Central memory CD4-positive, alpha-beta T cell (primary cell): ENCODE measurements at regions not wholly inside any gene's neighbourhood (a gene's known extent, or its start where the extent isn't known, plus 50 kb on each side); places are given as distances from the start of the nearest gene placed in this dataset.
"Not testable (repeated sequence)": the region's sequence is repeated elsewhere in the genome, so short reads cannot be mapped to it uniquely, and the experiment has no call there.

ENCODE experiments used
- DNase-seq: peaks from one replicate; pipeline ENCODE4 v3.0.0; 2022

GRCh38 chr4:38386005-38386551 lies 277.9 kb upstream of the KLF3 start:
- no peak for DNase-seq

DNA sequence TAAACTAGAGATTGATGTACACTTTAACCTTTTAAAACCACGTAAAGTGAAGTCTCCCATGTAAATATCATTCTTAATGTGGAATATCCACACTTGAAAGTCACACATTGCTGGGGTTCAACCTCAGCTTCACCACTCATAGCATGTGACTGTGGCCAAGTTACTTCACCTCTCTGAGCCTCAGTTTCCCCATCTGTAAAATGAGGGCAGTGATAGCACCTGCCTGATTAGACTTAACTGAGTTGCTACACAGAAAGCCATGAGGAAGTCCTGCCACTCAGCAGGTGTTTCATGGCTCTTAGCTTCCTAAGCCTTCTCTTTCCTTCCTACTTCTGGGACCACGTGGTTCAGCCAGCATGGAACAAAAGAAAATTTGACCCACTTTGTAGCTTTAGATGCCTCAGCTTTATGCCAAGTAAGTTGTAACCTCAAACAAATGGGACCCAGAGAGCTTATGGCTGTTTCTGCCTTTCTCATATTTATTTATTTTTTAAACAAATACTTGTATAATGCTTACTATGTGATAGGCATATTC lies 277.3 kb upstream of the KLF3 start:
- DNase-seq: no peak

- no peak for DNase-seq
Observed at GRCh38 chr4:38387348-38387747, 276.7 kb upstream of the KLF3 start.

- DNase-seq: no peak
Observed at GRCh38 chr4:38387819-38388218, 276.2 kb upstream of the KLF3 start.

DNA sequence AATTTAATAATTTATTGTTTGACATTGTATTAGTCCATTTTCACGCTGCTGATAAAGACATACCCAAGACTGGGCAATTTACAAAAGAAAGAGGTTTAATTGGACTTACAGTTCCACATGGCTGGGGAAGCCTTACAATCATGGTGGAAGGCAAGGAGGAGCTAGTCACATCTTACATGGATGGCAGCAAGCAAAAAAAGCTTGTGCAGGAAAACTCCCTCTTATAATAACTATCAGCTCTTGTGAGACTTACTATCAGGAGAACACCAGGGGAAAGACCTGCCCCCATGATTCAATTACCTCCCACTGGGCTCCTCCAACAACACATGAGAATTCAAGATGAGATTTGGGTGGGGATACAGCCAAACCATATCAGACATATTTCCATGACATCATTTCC lies 275.1 kb upstream of the KLF3 start:
- not testable (repeated sequence) for DNase-seq

DNA sequence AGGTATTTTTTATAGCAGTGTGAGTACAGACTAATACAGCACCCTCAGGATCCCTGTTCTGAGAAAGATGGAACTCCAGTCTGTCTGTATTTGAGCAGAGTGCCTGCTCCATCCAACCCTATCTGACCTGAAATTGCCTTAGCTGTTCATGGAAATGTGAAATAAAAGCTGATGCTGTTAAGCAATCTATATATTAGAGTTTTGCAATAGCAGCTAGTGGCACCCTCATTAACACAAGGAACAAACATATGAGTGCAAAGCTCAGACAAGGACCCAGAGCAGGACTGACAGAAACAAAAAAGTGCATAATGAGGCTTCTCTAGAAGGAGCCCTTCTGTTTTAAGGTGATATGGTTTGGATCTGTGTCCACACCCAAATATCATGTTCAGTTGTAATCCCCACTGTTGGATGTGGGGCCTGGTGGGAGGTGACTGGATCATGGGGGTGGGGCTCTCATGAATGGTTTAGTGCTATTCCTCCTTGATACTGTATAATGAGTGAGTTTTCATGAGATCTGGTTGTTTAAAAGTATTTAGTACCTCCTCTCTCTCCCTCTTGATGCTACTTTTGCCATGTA lies 272.9 kb upstream of the KLF3 start:
- no peak for DNase-seq

DNA sequence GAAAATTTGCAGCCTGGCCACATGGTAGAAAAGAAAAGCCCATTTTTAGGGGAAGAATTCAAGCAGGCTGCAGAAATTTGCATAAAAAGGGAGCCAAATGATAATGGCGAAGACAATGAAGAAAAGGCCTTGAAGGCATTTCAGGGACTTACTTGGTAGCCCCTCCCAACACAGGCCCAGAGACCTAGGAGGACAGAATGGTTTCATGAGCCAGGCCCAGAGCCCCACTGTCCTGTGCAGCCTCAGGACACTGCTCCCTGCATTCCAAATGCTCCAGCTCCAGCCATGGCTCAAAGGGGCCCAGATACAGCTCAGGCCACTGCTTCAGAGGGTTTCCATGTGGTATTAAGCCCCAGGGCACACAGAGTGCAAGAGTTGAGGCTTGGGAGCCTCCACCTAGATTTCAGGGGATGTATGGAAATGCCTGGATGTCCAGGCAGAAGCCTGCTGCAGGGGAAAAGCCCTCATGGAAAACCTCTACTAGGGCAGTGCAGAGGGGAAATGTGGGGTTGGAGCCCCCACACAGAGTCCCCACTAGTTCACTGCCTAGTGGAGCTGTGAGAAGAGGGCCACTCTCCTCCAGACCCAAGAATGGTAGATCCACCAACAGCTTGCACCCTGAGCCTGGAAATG lies 271.7 kb upstream of the KLF3 start:
- no peak for DNase-seq

DNA sequence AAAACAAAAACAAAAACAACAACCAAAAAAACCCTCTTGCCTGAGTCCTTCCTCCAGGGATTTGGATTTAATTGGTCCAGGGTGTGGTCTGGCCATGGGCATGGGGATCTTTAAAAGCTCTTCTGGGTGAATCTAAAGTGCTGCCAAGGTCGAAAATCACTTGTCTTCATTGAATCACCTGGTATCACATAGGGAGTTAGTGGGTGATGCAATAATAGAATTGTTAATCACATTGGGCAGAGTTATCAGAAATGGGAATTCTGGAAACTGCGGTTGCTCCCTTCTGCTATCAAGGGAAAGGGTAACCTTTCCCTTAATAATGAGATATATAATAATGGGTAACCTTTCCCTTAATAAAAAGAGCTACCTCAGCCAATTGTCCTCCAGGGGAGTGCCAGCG lies 267.9 kb upstream of the KLF3 start:
- DNase-seq: no peak

DNA sequence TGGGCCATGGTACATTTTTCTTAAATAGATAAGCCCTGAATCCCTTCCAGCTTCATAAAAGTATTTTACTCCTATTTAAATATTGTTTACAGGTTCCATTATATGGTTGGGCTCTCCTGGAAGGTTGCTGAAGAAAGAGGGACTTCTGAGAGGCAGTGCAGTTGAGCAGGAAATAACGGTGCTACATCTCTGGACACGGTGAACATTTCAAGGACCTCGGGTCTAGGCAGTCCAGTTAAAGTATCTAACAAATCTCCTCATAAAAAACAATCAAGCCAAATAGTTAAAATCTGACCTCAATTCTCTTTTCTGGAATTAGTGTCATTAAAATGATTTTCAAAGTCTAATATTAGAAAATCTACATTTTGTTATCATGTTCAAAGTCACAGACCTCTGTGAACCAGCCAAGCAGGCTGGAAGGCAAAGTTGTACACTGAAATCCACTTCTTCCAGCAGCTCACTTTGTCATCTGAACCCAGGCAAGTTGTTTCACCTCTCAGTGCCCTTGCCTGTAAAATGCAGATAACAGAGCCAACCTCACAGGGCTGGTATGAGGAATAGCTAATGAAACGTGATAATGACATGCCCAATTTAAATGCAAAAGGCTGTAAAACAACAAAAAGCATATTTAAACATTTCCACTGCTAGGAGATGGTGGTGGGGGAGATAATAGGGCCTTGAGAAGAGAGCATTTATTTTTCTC lies 267.0 kb upstream of the KLF3 start:
- no peak for DNase-seq

DNA sequence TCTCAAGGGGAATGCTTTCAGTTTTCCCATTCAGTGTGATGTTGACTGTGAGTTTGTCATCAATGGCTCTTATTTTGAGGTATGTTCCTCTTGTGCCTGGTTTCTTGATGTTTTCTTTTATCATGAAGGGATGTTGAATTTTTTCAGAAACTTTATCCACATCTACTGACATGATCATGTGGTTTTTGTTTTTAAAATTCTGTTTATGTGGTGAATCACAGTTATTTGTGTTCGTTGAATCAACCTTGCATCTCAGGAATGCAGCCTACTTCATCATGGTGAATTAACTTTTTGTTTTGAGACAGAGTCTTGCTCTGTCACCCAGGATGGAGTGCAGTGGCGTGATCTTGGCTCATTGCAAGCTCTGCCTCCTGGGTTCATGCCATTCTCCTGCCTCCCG lies 263.1 kb upstream of the KLF3 start:
- no peak for DNase-seq

DNA sequence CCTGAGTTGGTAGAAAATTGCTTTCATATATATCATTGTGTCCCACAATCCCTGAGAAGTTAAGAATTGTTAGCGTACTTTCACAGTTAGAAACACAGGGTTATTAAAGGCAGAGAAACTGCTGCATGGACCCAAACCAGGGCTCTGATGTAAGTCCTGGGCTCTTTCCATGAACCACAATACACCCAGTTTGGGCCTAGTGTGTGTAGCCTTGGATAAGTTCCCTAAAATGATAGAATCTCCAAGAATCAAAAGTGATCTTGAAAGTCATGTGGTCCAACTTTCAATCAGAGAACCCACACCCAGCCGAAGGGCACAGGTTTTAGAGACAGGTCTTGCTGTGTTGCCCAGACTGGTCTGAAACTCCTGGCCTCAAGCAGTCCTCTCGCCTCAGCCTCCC lies 257.8 kb upstream of the KLF3 start:
- no peak for DNase-seq

- DNase-seq: no peak
Observed at GRCh38 chr4:38409852-38410251, 254.1 kb upstream of the KLF3 start.

DNA sequence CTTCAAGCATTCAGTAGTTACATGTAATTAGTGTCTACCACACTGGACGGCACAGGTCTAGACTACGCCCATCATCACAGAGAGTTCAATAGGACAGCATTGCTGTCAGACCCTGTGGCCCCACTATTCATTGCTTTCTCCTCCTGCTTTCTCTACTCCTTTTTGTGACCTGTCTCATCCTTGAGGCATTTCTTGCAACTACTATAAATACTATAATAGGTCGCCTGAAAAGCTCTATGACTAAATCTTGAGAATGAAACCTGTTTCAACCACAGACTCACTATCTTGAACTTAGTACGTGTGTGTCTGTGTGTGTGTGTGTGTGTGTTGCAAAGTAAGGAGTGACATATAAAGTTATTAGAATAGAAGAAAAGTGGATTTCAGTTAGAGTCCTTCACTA lies 252.9 kb upstream of the KLF3 start:
- no peak for DNase-seq

- no peak for DNase-seq
Observed at GRCh38 chr4:38411981-38412536, 251.9 kb upstream of the KLF3 start.

- no peak for DNase-seq
Observed at GRCh38 chr4:38413524-38414341, 250.3 kb upstream of the KLF3 start.

- no peak for DNase-seq
Observed at GRCh38 chr4:38414410-38414809, 249.6 kb upstream of the KLF3 start.

GRCh38 chr4:38415682-38416081 lies 248.3 kb upstream of the KLF3 start:
- no peak for DNase-seq

DNA sequence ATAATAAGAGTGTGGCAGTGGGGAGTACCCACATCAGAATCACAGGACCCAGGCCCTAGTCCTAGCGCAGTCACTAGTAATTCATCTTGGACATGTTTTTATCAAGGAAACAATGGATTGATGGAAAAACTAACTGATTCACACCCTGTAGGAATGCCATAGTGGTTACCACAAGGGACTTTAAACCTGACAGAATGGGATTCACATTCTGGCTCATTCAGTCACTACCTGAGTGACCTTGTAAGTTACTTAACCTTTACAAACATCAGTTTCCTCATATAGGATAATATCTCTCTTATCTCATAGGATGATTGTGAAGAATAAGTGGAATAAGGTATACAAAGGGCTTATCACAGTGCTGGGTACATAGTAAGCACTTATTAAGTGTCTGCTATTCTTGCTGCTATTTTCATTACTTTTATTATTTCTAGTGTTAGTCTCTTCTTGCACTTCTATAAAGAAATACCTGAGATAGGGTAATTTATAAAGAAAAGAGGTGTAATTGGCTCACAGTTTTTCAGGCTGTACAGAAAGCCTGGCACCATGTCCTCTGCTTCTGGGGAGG lies 247.5 kb upstream of the KLF3 start:
- no peak for DNase-seq

- DNase-seq: not testable (repeated sequence)
Observed at GRCh38 chr4:38420254-38420653, 243.7 kb upstream of the KLF3 start.

- no peak for DNase-seq
Observed at GRCh38 chr4:38422850-38423249, 241.1 kb upstream of the KLF3 start.

DNA sequence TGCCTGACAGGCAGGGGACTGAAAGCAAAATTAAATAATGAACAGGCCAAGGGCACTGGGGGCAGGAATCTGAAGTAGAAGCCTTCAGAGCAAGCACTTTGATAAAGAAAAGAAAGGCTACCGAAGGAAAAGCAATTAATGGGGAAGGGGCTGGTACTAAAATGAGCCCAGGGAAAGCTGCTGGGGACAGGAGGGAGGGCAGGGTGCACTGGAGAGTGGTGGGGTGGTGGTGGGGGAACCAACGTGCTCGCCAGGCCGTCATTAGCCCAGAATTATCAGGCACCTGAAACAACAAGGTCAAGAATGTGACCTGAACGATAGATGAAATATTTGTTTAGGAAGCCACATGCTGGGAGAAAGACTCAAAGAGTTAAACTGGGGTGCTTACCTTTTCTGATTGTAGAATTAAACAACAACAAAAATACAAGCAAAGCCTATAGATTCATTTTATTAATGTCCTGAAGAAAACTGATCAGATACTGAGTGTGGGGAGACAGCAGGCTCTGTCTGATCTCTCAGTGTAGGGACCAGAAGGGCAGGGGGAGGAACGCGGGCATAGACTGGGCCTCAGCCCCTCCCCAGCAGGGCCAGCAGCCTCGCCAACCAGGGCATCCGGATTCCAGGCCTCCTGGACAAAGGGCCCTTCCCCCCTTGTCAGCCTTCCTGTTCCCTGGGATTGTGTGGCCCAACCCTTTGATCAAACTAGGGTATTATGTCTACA lies 239.7 kb upstream of the KLF3 start:
- DNase-seq: no peak

DNA sequence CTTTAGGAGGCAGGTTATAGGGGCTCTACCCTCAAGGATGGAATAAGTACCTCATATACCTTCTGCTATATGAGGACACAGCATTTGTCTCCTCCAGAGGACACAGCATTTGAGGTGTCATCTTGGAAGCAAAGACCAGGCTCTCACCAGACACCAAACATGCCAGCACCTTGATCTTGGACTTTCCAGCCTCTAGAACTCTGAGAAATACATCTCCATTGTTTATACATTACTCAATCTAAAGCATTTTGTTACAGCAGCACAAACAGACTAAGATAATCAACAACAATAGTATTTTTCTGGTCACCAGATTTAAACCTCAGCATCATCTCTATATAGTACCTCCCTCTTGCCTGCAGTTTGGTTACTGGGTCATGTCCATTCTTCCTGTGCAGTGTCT lies 237.5 kb upstream of the KLF3 start:
- DNase-seq: no peak
